ENCODE measurements at regions not wholly inside any gene's neighbourhood (a gene's known extent, or its start where the extent isn't known, plus 50 kb on each side); places are given as distances from the start of the nearest gene placed in this dataset.

DNA sequence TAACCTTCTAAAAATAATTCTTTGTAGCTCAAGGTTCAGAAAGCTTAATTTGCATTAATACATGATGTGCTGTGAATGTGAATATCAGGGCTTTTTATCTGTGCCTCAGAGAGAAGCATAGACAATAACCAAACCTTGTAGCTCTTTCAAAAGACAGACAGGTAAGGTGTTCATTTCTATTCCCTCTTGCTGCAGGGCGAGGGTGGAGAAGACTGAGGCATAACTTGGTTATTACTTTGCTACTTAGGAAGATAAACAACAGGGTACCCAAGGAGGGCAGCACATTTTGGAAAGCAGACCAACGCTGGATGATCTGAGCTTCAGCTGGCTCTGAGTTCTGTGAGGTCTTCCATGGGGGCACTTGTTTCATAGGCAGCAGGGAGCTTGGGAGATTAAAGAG, 408.6 kb upstream of the RARB start:
- no peak for DNase-seq (ENCODE audit: low spot score)
- TF ChIP-seq, protein P1, sequence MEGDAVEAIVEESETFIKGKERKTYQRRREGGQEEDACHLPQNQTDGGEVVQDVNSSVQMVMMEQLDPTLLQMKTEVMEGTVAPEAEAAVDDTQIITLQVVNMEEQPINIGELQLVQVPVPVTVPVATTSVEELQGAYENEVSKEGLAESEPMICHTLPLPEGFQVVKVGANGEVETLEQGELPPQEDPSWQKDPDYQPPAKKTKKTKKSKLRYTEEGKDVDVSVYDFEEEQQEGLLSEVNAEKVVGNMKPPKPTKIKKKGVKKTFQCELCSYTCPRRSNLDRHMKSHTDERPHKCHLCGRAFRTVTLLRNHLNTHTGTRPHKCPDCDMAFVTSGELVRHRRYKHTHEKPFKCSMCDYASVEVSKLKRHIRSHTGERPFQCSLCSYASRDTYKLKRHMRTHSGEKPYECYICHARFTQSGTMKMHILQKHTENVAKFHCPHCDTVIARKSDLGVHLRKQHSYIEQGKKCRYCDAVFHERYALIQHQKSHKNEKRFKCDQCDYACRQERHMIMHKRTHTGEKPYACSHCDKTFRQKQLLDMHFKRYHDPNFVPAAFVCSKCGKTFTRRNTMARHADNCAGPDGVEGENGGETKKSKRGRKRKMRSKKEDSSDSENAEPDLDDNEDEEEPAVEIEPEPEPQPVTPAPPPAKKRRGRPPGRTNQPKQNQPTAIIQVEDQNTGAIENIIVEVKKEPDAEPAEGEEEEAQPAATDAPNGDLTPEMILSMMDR (IDR thresholded peaks at IDR 0.05; ENCODE audit: extremely low read depth, missing control alignments): no peak

DNA sequence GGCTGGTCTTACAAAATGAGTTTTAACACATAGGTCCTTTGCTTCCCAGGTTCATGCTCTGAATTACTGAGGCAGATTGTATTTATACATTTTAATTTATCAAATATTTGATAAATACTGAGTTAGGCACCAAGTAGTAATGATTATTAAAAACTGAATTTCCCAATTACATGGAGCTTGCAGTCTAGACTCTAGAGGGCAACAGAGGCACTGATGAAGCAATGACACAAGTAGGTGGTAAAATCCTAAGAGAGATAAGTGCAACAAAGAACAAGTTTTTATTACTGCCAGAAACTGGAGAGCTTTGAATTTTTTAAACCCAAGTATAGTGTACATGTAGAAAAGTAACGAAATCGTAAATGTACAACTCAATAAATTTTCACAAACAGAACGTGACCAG, 406.2 kb upstream of the RARB start:
- TF ChIP-seq, protein P1 (IDR thresholded peaks at IDR 0.05; ENCODE audit: extremely low read depth, missing control alignments): no peak
- DNase-seq (ENCODE audit: low spot score): no peak

DNA sequence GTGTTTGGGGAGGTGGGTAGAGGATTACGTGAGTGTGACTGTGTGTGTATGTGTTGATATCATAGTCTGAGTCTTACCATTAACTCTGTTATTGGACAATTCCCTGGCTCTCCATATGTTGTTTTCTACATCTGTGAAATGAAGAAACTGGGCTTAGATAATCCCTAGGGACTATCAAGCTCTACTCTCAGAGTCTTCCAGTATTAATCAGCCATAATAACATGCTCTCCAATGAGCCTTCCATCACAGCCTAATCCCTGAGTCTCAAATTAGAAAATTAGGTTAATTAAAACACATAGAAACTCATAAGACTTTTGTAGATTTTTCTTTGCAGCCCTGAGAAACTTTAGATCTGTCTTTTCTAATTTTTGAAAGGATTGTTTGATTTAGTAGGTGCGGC, 404.2 kb upstream of the RARB start:
- TF ChIP-seq, protein P1 (IDR thresholded peaks at IDR 0.05; ENCODE audit: extremely low read depth, missing control alignments): no peak

DNA sequence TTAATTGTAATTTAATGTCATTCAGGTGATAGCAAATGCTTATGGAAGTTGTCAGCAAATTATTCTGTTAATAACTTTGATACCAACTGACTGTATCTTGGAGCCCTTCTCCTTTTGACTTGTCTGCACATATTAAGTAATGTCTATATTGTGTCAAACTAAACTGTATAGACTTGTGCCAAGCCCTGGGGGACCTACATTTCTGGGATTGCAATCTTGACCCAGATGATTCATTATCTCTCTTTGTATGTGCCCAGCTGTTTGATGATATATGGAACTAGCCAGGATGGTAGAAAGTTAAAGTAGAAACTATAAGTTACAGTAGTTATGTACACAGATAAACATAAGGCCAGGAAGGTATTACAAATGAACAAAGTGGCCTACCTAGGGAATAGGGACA, 402.8 kb upstream of the RARB start:
- TF ChIP-seq, protein P1 (IDR thresholded peaks at IDR 0.05; ENCODE audit: extremely low read depth, missing control alignments): no peak
- DNase-seq (ENCODE audit: low spot score): no peak

More for the DNA sequence above, 404.2 kb upstream of the RARB start:
- DNase-seq (ENCODE audit: low spot score): no peak

DNA sequence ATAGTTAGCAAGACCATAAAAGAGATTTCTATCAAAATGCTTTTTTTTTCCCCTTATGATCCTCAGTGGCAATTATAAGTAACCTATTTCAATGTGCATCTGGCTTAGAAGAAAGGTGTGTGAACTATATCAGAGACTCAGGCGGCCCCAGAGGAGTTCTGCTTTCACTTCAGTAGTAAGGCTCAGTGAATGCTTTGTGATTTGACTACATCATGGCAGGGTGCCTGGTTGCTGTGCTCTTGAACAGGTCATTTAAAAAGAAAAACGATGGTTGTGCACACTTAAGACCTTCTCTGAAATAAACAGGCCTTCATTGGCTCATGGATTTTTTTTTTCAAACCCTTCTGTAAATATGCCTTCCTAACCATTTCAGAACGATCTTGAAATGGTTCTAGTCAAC, 400.4 kb upstream of the RARB start:
- TF ChIP-seq, protein P1 (IDR thresholded peaks at IDR 0.05; ENCODE audit: extremely low read depth, missing control alignments): no peak
- DNase-seq (ENCODE audit: low spot score): no peak

DNA sequence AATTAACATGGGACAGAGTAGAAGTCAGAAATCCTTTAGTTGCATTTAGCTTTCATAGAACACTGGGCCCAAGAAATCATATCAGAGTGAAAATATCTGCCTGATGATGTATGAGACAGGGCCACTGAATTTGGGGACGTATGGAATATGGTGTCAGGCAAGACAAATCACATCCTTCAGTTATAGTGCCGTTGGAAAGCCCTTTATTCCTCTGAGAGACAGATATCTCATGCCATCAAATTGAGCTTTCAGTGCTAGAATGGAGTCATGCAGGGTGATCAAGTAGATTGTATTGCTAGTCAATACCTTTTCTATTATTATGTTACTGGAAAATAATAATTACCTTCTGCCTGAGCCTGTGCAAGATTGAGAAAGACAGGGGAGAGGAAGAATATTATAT, 398.2 kb upstream of the RARB start:
- DNase-seq (ENCODE audit: low spot score): no peak
- TF ChIP-seq, protein P1 (IDR thresholded peaks at IDR 0.05; ENCODE audit: extremely low read depth, missing control alignments): no peak

DNA sequence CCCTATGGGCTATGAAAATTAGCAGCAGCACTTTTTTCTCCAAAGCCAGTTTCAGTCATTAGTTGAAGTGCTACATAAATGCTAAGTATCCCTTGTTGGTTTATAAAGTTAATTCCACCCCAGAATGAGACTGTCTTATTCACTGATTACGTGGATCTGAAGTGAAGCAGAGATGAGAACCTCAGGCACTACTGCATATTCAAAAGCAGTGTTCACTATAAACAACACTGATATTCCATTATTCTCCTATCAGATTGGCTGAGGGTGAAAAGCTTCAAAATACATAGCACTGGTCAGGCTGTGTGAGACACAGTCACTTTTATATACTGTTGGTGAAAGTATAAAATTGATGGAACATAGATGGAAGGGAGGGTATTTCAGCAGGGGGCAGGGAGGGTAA, 395.7 kb upstream of the RARB start:
- TF ChIP-seq, protein P1 (IDR thresholded peaks at IDR 0.05; ENCODE audit: extremely low read depth, missing control alignments): no peak
- DNase-seq (ENCODE audit: low spot score): no peak

All from GM20000 (cell line).